Glutamatergic neuron (in vitro differentiated cells): ENCODE measurements at regions not wholly inside any gene's neighbourhood (a gene's known extent, or its start where the extent isn't known, plus 50 kb on each side); places are given as distances from the start of the nearest gene placed in this dataset.

ENCODE experiments used
- DNase-seq: peaks from one replicate; pipeline ENCODE4 v3.0.0; 2022
- H3K27ac Mint-ChIP-seq: one replicate; pipeline ENCODE4 v1.8.0; 2020; ENCODE audit warnings: mild to moderate bottlenecking, mixed read lengths, inconsistent platforms; ENCODE audit not compliant: unreplicated experiment
- H3K27me3 Mint-ChIP-seq: one replicate; pipeline ENCODE4 v1.8.0; 2020; ENCODE audit warnings: mild to moderate bottlenecking, moderate library complexity, mixed read lengths, inconsistent platforms; ENCODE audit not compliant: unreplicated experiment
- H3K36me3 Mint-ChIP-seq: one replicate; pipeline ENCODE4 v1.8.0; 2020; ENCODE audit warnings: mild to moderate bottlenecking, mixed read lengths, inconsistent platforms; ENCODE audit not compliant: unreplicated experiment
- H3K4me1 Mint-ChIP-seq: one replicate; pipeline ENCODE4 v1.8.0; 2020; ENCODE audit warnings: mild to moderate bottlenecking, low read depth, mixed read lengths, inconsistent platforms; ENCODE audit not compliant: unreplicated experiment
- H3K4me3 Mint-ChIP-seq: one replicate; pipeline ENCODE4 v1.8.0; 2020; ENCODE audit warnings: mild to moderate bottlenecking, mixed read lengths, inconsistent platforms; ENCODE audit not compliant: unreplicated experiment
- H3K9me3 Mint-ChIP-seq: one replicate; pipeline ENCODE4 v1.8.0; 2020; ENCODE audit warnings: mild to moderate bottlenecking, moderate library complexity, mixed read lengths, inconsistent platforms; ENCODE audit not compliant: unreplicated experiment
- CTCF ChIP-seq: fragments of 200-600 bp; sonication (generic); IDR thresholded peaks from one replicate; pipeline ENCODE4 v1.5.0; 2021; ENCODE audit not compliant: partially characterized antibody, unreplicated experiment

GRCh38 chr9:108193026-108193710 lies 662.6 kb downstream of the ACTL7B start:
- no peak for TF ChIP-seq CTCF
- Mint-ChIP-seq H3K4me3 (no peak overlapping the region), H3K27me3 (peaks cover 4% of the 10 kb centered on the region), H3K9me3 (no peaks in the 10 kb centered on the region), H3K27ac (no peak overlapping the region), H3K4me1 (peaks cover 2% of the 10 kb centered on the region), H3K36me3 (no peaks in the 10 kb centered on the region)
- no peak for DNase-seq

GRCh38 chr9:108191065-108191464 lies 664.7 kb downstream of the ACTL7B start:
- H3K27ac Mint-ChIP-seq: no peak overlapping the region
- no peak for DNase-seq
- no peaks in the 10 kb centered on the region for H3K9me3 Mint-ChIP-seq
- no peaks in the 10 kb centered on the region for H3K36me3 Mint-ChIP-seq
- TF ChIP-seq CTCF: no peak
- H3K4me1 Mint-ChIP-seq: peaks cover 2% of the 10 kb centered on the region
- H3K27me3 Mint-ChIP-seq: peaks cover 4% of the 10 kb centered on the region
- H3K4me3 Mint-ChIP-seq: no peak overlapping the region

- H3K9me3 Mint-ChIP-seq: no peaks in the 10 kb centered on the region
- H3K36me3 Mint-ChIP-seq: no peaks in the 10 kb centered on the region
- peaks cover 2% of the 10 kb centered on the region for H3K4me1 Mint-ChIP-seq
- no peak overlapping the region for H3K27ac Mint-ChIP-seq
- H3K27me3 Mint-ChIP-seq: peaks cover 4% of the 10 kb centered on the region
- TF ChIP-seq CTCF: no peak
- DNase-seq: no peak
- H3K4me3 Mint-ChIP-seq: no peak overlapping the region
Measured at GRCh38 chr9:108188976-108189375, 666.8 kb downstream of the ACTL7B start.

- Mint-ChIP-seq H3K4me1 (peaks cover 2% of the 10 kb centered on the region), H3K36me3 (peaks cover 2% of the 10 kb centered on the region), H3K4me3 (no peak overlapping the region), H3K27ac (no peak overlapping the region), H3K9me3 (no peaks in the 10 kb centered on the region), H3K27me3 (peaks cover 4% of the 10 kb centered on the region)
- no peak for DNase-seq
- TF ChIP-seq CTCF: no peak
Measured at GRCh38 chr9:108188482-108188881, 667.3 kb downstream of the ACTL7B start.

GRCh38 chr9:108186642-108187395 lies 669.0 kb downstream of the ACTL7B start:
- H3K9me3 Mint-ChIP-seq: no peaks in the 10 kb centered on the region
- H3K27ac Mint-ChIP-seq: no peak overlapping the region
- DNase-seq: no peak
- peaks cover 4% of the 10 kb centered on the region for H3K27me3 Mint-ChIP-seq
- no peak overlapping the region for H3K4me3 Mint-ChIP-seq
- no peak for TF ChIP-seq CTCF
- H3K4me1 Mint-ChIP-seq: peaks cover 2% of the 10 kb centered on the region
- peaks cover 5% of the 10 kb centered on the region for H3K36me3 Mint-ChIP-seq
